ENCODE measurements at regions not wholly inside any gene's neighbourhood (a gene's known extent, or its start where the extent isn't known, plus 50 kb on each side); places are given as distances from the start of the nearest gene placed in this dataset.

GRCh38 chr5:39497322-39497721 is 72.5 kb upstream of the DAB2 start:
- no peaks in the 10 kb centered on the region for H3K27me3 ChIP-seq (replicated peaks; ENCODE audit: insufficient read depth, low read length)
- H3K4me1 ChIP-seq (ENCODE audit: low read length) = peaks cover 20% of the 10 kb centered on the region
- no peak overlapping the region for H3K9ac ChIP-seq (ENCODE audit: low read length)
- H3F3A ChIP-seq (ENCODE audit: insufficient read depth, low read length) = peaks cover 18% of the 10 kb centered on the region
- H3K4me3 ChIP-seq (ENCODE audit: low read length) = no peak overlapping the region
- no peaks in the 10 kb centered on the region for H3K9me3 ChIP-seq (replicated peaks; ENCODE audit: insufficient read depth, low read length)
- DNase-seq = no peak
- no peaks in the 10 kb centered on the region for H4K20me1 ChIP-seq (ENCODE audit: insufficient read depth, low read length)
- no peaks in the 10 kb centered on the region for H3K9me2 ChIP-seq (replicated peaks; ENCODE audit: insufficient read depth, low read length)
- H3K4me2 ChIP-seq (ENCODE audit: low read depth, low read length) = no peak overlapping the region
- H3K79me2 ChIP-seq (ENCODE audit: low read length) = no peaks in the 10 kb centered on the region
- H2AFZ ChIP-seq (ENCODE audit: low read length) = no peak overlapping the region
- TF ChIP-seq EZH2 (optimal IDR thresholded peaks at IDR 0.05; ENCODE audit: low read depth, low read length) (no peak), EZH2phosphoT487 (IDR thresholded peaks at IDR 0.05; ENCODE audit: low read length) (no peak), CTCF (IDR thresholded peaks at IDR 0.05; ENCODE audit: low read length) (no peak)
- no peak overlapping the region for H3K27ac ChIP-seq (ENCODE audit: low read length)
- no peaks in the 10 kb centered on the region for H3K36me3 ChIP-seq (replicated peaks; ENCODE audit: insufficient read depth, low read length)

- H3K9me3 ChIP-seq (replicated peaks; ENCODE audit: insufficient read depth, low read length) = no peaks in the 10 kb centered on the region
- no peaks in the 10 kb centered on the region for H3K27me3 ChIP-seq (replicated peaks; ENCODE audit: insufficient read depth, low read length)
- no peaks in the 10 kb centered on the region for H3K9me2 ChIP-seq (replicated peaks; ENCODE audit: insufficient read depth, low read length)
- peaks cover 14% of the 10 kb centered on the region for H3K4me1 ChIP-seq (ENCODE audit: low read length)
- no peak overlapping the region for H3K9ac ChIP-seq (ENCODE audit: low read length)
- H3K4me3 ChIP-seq (ENCODE audit: low read length) = no peak overlapping the region
- DNase-seq = no peak
- no peak for TF ChIP-seq EZH2phosphoT487 (IDR thresholded peaks at IDR 0.05; ENCODE audit: low read length)
- TF ChIP-seq CTCF (IDR thresholded peaks at IDR 0.05; ENCODE audit: low read length) = no peak
- no peak for TF ChIP-seq EZH2 (optimal IDR thresholded peaks at IDR 0.05; ENCODE audit: low read depth, low read length)
- H3K79me2 ChIP-seq (ENCODE audit: low read length) = no peaks in the 10 kb centered on the region
- no peaks in the 10 kb centered on the region for H3K36me3 ChIP-seq (replicated peaks; ENCODE audit: insufficient read depth, low read length)
- no peaks in the 10 kb centered on the region for H4K20me1 ChIP-seq (ENCODE audit: insufficient read depth, low read length)
- H2AFZ ChIP-seq (ENCODE audit: low read length) = no peak overlapping the region
- no peak overlapping the region for H3K4me2 ChIP-seq (ENCODE audit: low read depth, low read length)
- H3F3A ChIP-seq (ENCODE audit: insufficient read depth, low read length) = peaks cover 18% of the 10 kb centered on the region
- no peak overlapping the region for H3K27ac ChIP-seq (ENCODE audit: low read length)
These were observed 70.4 kb upstream of the DAB2 start for GRCh38 chr5:39495227-39495626.

- Histone ChIP-seq H3K36me3 (replicated peaks; ENCODE audit: insufficient read depth, low read length) (no peaks in the 10 kb centered on the region), H3K27ac (ENCODE audit: low read length) (peak overlapping the region; percentile 47; the same call in 1 of the 2 replicates), H3K9me2 (replicated peaks; ENCODE audit: insufficient read depth, low read length) (no peaks in the 10 kb centered on the region), H3K4me3 (ENCODE audit: low read length) (0 out of 2 replicates have a peak overlapping the region, but pooled peaks have one; percentile 12), H4K20me1 (ENCODE audit: insufficient read depth, low read length) (no peaks in the 10 kb centered on the region), H2AFZ (ENCODE audit: low read length) (peak overlapping the region; percentile 58), H3F3A (ENCODE audit: insufficient read depth, low read length) (peaks cover 18% of the 10 kb centered on the region), H3K27me3 (replicated peaks; ENCODE audit: insufficient read depth, low read length) (no peaks in the 10 kb centered on the region), H3K9me3 (replicated peaks; ENCODE audit: insufficient read depth, low read length) (no peaks in the 10 kb centered on the region), H3K79me2 (ENCODE audit: low read length) (no peaks in the 10 kb centered on the region), H3K4me1 (ENCODE audit: low read length) (peaks cover 14% of the 10 kb centered on the region), H3K9ac (ENCODE audit: low read length) (peak overlapping the region; percentile 5; the same call in 1 of the 2 replicates), H3K4me2 (ENCODE audit: low read depth, low read length) (peak overlapping the region; percentile 40)
- DNase-seq = no peak
- TF ChIP-seq EZH2 (optimal IDR thresholded peaks at IDR 0.05; ENCODE audit: low read depth, low read length) (no peak), EZH2phosphoT487 (IDR thresholded peaks at IDR 0.05; ENCODE audit: low read length) (no peak), CTCF (IDR thresholded peaks at IDR 0.05; ENCODE audit: low read length) (no peak)
These were observed 69.8 kb upstream of the DAB2 start for GRCh38 chr5:39494534-39494933.

All from MM.1S (cell line).